ENCODE measurements at regions not wholly inside any gene's neighbourhood (a gene's known extent, or its start where the extent isn't known, plus 50 kb on each side); places are given as distances from the start of the nearest gene placed in this dataset.

- TF ChIP-seq, protein P1, sequence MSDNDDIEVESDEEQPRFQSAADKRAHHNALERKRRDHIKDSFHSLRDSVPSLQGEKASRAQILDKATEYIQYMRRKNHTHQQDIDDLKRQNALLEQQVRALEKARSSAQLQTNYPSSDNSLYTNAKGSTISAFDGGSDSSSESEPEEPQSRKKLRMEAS (CRISPR knock-in tag; IDR thresholded peaks at IDR 0.05): no peak
- TF ChIP-seq HMGA2 (CRISPR knock-in tag; IDR thresholded peaks at IDR 0.05) (no peak), ZNF416 (CRISPR knock-in tag; IDR thresholded peaks at IDR 0.05) (no peak), CBFB (CRISPR knock-in tag; IDR thresholded peaks at IDR 0.05; ENCODE audit: low read depth) (no peak), FOXK1 (CRISPR knock-in tag; IDR thresholded peaks at IDR 0.05) (no peak), FOXP4 (CRISPR knock-in tag; IDR thresholded peaks at IDR 0.05) (no peak)
- TF ChIP-seq, protein P2, sequence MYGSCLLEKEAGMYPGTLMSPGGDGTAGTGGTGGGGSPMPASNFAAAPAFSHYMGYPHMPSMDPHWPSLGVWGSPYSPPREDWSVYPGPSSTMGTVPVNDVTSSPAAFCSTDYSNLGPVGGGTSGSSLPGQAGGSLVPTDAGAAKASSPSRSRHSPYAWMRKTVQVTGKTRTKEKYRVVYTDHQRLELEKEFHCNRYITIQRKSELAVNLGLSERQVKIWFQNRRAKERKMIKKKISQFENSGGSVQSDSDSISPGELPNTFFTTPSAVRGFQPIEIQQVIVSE (CRISPR knock-in tag; IDR thresholded peaks at IDR 0.05; ENCODE audit: borderline replicate concordance): no peak
These were observed 243.5 kb upstream of the SDK2 start (continued) for GRCh38 chr17:73887739-73888138.

DNA sequence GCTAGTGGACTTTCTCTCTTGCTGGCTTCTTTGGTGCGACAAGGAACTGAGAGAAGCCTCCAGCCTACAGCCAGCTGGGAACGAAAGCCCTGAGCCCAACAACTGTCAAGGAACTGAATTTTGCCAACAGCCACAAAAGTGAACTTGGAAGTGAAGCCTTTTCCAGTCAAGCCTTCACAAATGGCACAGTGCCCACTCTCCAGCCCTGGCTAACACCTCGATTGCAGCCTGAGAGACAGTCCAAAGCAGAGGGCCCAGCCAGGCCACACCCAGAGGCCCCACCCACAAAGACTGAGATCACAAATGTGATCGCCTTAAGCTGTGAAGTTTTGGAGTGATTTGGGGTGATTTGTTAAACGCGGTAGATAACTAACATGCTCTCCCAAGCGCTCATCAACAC lies 244.6 kb upstream of the SDK2 start:
- CTCF ChIA-PET: no interaction called here
- ATAC-seq (no peak), DNase-seq (ENCODE audit: low spot score) (no peak)
- Mint-ChIP-seq H3K9me3 (peaks cover 6% of the 10 kb centered on the region; the same call in 1 of the 2 replicates), H3K27me3 (ENCODE audit: low read depth) (peaks cover 5% of the 10 kb centered on the region), H3K4me1 (no peaks in the 10 kb centered on the region; the same call in 1 of the 2 replicates), H3K4me3 (no peak overlapping the region), H3K27ac (no peak overlapping the region), H3K36me3 (no peaks in the 10 kb centered on the region)
- TF ChIP-seq TCF7 (CRISPR knock-in tag; IDR thresholded peaks at IDR 0.05; ENCODE audit: low read depth): no peak
- TF ChIP-seq ZNF416 (CRISPR knock-in tag; IDR thresholded peaks at IDR 0.05): no peak
- TF ChIP-seq CBFB (CRISPR knock-in tag; IDR thresholded peaks at IDR 0.05; ENCODE audit: low read depth): no peak
- TF ChIP-seq E2F5 (CRISPR knock-in tag; IDR thresholded peaks at IDR 0.05): no peak
- TF ChIP-seq NFYB (CRISPR knock-in tag; conservative IDR thresholded peaks at IDR 0.05; ENCODE audit: low read depth): no peak
- POLR2A ChIA-PET: no interaction called here

DNA sequence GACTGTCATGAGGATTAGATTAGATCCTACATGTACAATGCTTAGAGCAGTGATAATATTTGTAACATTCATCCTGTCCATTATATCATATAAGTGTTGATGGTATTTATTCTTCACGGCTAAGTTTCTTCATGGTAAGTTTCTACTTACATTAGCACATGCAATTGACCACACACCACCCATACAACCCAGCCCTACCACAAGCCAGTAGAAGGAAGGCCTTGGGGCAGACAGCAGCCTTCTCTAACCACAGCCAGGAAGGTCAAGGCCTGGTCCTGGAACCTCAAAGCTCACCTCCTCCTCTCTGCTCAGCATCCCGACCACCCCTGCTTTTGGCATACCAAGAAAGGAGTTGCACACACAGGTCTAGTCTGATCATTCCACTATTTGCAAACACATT lies 245.2 kb upstream of the SDK2 start:
- Mint-ChIP-seq H3K27me3 (ENCODE audit: low read depth) (peaks cover 11% of the 10 kb centered on the region), H3K4me1 (no peaks in the 10 kb centered on the region; the same call in 1 of the 2 replicates), H3K4me3 (no peak overlapping the region), H3K36me3 (no peaks in the 10 kb centered on the region), H3K27ac (no peak overlapping the region), H3K9me3 (peaks cover 6% of the 10 kb centered on the region; the same call in 1 of the 2 replicates)
- CTCF ChIA-PET: no interaction called here
- ATAC-seq: no peak
- no peak for DNase-seq (ENCODE audit: low spot score)
- POLR2A ChIA-PET: no interaction called here
- TF ChIP-seq MLX (CRISPR knock-in tag; IDR thresholded peaks at IDR 0.05) (no peak), ZNF219 (CRISPR knock-in tag; IDR thresholded peaks at IDR 0.05; ENCODE audit: borderline replicate concordance) (no peak), EMX1 (CRISPR knock-in tag; IDR thresholded peaks at IDR 0.05) (no peak), CBFB (CRISPR knock-in tag; IDR thresholded peaks at IDR 0.05; ENCODE audit: low read depth) (no peak), ZNF281 (CRISPR knock-in tag; IDR thresholded peaks at IDR 0.05) (no peak), SMAD3 (CRISPR knock-in tag; IDR thresholded peaks at IDR 0.05; ENCODE audit: borderline replicate concordance) (no peak), HMGA2 (CRISPR knock-in tag; IDR thresholded peaks at IDR 0.05) (no peak), ZMAT4 (CRISPR knock-in tag; IDR thresholded peaks at IDR 0.05) (no peak), ZNF232 (CRISPR knock-in tag; IDR thresholded peaks at IDR 0.05) (no peak), GABPB1 (CRISPR knock-in tag; IDR thresholded peaks at IDR 0.05) (no peak), ZNF396 (CRISPR knock-in tag; IDR thresholded peaks at IDR 0.05; ENCODE audit: borderline replicate concordance) (no peak), JUN (CRISPR knock-in tag; IDR thresholded peaks at IDR 0.05) (no peak), CREM (CRISPR knock-in tag; IDR thresholded peaks at IDR 0.05) (no peak)
- TF ChIP-seq, protein P3, sequence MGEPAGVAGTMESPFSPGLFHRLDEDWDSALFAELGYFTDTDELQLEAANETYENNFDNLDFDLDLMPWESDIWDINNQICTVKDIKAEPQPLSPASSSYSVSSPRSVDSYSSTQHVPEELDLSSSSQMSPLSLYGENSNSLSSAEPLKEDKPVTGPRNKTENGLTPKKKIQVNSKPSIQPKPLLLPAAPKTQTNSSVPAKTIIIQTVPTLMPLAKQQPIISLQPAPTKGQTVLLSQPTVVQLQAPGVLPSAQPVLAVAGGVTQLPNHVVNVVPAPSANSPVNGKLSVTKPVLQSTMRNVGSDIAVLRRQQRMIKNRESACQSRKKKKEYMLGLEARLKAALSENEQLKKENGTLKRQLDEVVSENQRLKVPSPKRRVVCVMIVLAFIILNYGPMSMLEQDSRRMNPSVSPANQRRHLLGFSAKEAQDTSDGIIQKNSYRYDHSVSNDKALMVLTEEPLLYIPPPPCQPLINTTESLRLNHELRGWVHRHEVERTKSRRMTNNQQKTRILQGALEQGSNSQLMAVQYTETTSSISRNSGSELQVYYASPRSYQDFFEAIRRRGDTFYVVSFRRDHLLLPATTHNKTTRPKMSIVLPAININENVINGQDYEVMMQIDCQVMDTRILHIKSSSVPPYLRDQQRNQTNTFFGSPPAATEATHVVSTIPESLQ (CRISPR knock-in tag; IDR thresholded peaks at IDR 0.05): no peak
- TF ChIP-seq, protein P4, sequence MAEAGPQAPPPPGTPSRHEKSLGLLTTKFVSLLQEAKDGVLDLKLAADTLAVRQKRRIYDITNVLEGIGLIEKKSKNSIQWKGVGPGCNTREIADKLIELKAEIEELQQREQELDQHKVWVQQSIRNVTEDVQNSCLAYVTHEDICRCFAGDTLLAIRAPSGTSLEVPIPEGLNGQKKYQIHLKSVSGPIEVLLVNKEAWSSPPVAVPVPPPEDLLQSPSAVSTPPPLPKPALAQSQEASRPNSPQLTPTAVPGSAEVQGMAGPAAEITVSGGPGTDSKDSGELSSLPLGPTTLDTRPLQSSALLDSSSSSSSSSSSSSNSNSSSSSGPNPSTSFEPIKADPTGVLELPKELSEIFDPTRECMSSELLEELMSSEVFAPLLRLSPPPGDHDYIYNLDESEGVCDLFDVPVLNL (CRISPR knock-in tag; IDR thresholded peaks at IDR 0.05; ENCODE audit: borderline replicate concordance, low read depth): no peak
